Stimulated activated CD4-positive, alpha-beta T cell treated with anti-CD3 and anti-CD28 coated beads, Interleukin-12 subunit alpha, Interleukin-12 subunit beta, amount 100 ng/mL, for 4 hours (primary cell): ENCODE measurements at regions not wholly inside any gene's neighbourhood (a gene's known extent, or its start where the extent isn't known, plus 50 kb on each side); places are given as distances from the start of the nearest gene placed in this dataset.

Experiments used
- DNase-seq: peaks from one replicate; pipeline ENCODE4 v3.0.0-alpha.2; 2020

DNA sequence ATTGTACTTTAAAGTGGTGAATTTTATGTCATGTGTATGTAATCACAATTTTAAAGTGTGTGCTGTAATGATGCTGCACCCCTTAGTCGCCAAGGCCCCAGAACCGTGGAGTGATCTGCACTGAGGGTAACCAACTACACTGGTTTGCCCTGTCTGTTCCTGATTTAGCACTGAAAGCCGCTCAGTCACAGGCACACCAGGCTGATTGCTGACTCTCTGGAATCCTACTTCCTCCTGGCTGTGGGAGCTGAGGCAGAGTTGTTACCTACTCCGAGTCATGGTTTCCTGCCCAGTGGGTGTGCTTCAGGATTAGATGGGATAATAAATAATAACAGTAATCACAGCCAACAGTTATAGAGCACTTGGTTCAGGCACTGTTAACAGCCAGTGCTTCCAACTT is 645.4 kb downstream of the BCOR start:
- DNase-seq = no peak

DNA sequence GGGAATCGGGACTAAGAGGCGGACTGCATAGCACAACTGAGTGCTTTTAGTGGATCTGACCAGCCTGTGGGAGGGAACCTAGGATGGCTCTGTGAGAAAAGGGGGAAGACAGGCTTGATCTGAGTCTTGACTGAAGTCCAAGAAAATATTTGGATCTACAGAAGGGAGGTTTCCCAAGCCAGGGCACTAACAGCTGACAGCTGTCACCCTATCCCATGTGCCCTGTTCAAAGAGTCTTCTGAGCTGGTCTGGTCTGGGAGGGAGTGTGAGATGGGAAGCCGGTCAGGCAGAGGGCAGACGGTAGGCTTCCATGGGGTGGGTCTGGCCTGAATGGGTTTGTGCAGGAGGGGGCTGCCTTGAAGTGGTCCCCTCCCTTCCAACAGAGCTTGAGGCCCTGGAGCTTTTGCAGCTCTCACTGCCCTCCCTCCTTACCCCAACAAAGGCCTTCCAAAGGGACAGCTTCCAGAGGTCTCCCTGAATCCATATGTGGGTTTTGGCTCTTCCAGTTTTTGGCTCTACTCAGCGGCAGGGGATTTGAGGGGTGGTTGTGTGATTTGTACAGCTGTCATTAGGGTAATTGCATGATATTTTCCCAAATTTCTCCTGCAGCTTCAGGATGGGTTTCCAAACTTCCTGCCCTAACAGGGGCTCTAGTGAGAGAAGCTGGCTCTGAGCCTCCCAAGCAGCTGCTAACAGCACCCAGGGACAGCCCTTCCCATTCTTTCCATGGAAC is 643.7 kb downstream of the BCOR start:
- no peak for DNase-seq

DNA sequence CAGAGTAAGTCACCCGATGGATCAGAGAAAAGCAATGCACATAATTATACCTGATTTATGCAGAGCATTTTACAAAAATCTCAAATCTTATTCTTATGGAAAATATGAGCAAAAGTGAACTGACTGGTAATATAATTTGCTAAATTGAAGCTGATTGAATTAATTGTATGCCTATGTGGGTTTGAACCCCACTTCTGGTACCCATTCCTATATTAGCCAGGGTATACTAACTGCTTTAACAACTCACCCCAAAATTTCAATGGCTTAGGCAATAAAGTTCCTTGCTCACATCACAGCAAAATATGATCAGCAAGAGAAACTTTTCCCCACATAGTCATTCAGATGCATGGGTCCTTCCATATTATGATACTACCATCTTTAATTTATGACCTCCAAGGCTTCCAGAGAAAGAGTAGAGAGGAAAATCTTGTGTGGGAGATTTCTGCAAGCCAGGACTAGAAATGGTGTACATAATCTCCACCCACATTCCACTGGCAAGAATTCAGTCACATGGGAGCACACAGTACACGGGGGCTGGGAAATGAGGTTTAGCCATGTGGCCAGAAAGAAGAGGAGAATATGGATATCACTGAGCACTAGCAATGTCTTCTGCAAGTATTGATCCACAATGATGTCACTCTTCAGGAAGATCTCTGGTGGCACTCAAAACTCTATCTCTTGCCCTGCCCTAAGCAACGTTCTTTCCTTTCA is 640.7 kb downstream of the BCOR start:
- no peak for DNase-seq

DNA sequence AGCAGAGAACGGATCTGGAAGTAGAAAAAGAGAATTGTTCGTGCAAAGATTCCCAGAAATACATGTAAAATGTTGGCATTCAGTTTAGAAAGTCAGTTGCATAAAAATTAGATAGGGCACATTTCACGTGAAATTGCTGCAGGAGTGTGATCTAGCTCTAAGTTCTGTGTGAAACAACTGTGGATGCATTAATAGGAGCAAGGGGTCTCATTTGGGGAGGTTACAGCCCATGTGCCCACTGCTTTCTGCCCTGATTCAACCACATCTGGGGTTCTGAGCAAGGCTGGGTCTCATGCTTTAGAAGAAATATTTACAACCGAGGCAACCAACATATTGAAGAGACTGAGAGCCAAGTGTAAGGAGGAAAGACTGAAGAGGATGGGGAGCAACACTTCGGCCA is 639.0 kb downstream of the BCOR start:
- DNase-seq = no peak

DNA sequence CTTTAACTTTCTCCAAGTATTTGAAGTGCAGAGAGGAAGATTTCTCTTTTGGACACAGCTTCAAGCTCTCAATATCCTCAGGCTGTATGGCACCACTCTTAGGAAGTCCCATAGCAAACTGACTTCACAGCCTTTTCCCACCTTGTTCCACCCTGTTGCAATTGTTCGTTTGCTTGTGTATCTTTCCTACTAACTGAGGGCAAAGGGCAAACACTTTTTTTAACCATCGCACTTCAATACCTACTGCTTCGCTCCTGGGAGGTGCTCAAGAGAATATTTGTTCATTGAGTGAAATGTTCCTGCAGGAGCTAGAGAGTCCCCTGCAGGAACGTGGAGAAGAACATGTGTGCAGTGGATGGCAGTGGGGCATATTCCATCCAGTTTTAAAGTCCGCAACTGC is 638.6 kb downstream of the BCOR start:
- DNase-seq = no peak

DNA sequence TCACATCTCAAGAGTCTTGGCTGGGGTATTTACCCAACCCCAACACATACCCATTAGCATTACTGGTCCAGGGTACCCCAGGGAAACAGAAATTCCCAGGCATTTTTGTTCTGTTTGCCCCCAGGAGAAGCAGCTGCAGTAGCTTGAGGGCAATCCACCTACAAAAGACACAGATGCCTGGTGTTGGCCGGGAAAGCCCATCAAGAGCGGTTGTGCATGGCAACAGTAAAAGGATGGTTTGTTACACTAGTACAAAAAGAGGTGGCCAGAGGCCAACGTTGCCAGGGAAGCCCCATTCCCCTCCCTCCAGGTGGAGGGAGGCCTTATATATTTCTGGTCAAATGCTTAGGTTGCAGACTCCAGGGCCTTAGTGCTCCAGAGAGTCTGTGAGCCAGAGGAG is 637.8 kb downstream of the BCOR start:
- no peak for DNase-seq

DNA sequence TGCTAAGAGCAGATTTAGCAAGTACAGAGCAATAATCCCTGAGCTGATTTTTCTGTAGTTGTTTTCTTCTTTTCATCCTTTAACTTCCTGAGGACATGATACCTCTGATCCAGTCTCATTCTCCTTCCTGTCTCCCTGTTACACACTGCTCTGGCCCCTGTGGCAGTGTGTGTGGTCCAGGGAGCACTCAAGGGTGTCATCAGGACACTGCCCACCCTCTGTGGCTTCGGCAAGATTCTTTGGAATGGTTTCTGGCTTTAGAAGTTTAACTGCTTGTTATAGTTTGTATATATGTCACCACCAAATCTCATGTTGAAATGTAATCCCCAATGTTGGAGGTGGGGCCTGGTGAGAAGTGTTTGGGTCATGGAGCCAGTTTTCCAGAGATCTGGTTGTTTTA is 637.3 kb downstream of the BCOR start:
- DNase-seq = no peak

DNA sequence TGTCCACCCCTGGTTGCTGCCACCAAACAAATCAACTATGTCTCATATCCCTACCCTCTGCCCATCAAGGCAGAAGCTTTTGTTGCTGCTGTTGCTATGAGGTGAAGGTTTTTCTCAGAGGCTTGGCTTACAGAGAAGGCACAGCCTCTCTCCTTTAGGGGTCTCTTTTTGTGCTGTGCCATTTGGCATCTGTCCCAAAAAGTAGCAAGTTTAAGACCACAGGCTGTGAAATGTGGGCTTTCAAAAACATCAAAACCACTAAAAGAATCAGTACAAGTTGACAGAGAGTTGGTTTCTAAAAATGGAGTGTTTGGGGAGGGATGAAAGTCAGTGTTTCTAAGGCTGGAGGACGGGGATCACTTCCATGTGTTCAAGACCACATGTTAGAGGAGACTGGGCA is 634.9 kb downstream of the BCOR start:
- DNase-seq = no peak

DNA sequence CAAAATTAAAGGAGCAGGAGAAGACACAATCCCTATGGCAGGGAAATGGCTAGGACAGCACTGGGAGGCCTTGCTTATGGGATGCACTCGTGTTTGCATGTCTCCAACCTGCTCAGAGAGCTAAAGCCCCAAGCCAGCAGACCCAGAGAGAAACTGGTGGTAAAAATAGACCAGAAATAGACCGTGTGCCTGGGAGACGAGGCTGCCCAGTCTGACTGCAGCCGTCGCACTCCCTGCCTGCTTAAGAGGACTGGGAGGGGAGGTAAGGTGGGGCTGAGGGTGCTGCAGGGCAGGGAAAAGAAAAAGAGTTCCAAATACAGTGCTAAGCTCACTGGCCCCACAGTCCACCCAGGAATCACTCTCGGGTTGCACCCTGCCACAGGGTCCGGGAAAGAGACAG is 633.5 kb downstream of the BCOR start:
- no peak for DNase-seq

DNA sequence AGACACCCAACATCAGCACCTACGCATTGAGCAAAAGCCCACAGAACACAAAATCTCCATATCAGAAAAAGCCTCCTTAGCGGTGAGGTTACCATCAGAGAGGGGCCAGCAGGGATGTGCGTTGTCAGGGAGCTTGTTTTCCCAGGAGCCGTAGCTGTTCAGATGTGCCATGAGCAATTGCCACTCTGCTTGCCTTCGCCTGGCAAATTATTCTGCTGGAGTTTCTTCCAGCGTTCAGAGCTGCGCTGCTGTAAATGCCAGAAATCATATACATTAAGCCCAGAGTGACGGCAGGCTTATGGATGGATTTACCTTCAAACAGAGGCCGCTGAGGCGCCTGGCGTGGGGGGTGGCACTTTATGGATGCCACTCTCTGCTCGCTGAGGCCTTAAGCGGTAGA is 632.3 kb downstream of the BCOR start:
- DNase-seq = no peak

DNA sequence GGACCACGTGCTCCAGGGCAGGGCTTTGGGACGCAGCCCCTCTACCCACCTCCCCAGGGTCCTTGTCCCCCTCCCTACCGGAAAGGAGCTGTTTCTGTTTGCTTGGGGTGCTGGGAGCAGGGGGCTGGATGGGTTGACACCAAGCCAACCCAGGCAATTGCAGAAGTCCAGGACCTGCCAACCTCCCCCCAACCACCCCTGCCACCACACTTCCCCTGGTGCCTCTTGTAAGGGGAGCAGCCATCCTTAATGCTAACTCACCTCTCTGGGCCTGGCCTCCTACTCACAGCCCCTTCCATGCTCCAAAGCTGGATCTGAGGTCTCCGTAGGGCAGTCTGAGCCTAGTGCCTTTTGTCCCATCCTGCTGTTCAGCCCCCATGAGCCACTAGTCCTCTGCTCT is 631.9 kb downstream of the BCOR start:
- DNase-seq = no peak

DNA sequence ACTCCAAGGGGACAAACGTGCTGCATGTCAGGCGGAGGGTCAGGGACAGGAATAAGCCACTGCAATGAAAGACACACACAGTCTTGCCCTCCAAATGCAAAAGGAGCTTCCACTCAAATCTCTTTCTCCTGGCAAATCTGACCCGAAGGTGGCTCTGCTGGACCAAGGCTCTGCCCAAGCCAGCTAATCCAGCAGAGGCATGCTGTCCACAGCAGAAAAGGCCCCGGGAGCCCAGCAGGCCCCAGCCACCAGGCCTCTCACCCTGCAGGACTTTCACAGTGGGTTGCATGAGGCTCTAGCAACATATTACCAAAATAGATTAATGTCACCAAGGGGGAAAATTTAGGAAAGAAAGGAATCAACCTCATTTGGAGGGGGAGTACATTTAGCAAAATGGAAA is 628.6 kb downstream of the BCOR start:
- no peak for DNase-seq

DNA sequence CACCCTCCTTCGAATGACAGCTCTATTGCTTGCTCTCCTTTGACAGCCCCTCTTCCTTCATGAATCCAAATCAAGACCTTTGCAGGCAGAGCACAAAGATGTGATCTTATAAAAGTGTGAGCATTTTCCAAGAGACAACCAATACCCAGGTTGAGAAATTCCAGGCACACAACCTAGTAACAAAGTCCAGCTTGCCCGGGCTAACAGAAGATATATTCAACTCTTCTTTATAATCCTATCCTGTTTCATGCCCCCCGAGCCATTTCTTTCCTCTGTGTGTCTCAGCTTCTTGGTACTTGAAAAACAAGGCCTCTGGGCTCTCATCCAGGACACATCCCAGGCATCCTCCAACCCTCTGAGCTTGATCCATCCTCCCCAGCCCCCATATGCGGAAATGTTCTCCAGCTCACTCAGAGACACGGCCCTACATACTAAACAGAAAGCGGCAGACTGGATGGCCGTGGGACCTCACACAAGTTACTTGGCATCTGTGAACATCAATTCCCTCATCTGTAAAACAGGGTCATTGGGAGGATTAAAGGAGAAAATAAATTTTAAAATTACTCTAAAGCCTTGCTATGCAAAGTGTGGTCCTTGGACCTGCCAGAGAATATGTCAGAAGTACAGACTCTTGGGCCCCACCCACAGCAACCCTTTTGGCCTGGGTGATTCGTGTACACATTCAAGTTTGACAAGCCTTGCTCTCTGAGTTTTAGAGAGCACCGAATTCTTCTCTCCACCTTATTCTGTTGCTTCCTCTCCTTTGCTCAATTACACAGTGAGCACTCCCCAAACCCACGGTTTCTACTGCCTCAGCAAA is 627.0 kb downstream of the BCOR start:
- DNase-seq = no peak

DNA sequence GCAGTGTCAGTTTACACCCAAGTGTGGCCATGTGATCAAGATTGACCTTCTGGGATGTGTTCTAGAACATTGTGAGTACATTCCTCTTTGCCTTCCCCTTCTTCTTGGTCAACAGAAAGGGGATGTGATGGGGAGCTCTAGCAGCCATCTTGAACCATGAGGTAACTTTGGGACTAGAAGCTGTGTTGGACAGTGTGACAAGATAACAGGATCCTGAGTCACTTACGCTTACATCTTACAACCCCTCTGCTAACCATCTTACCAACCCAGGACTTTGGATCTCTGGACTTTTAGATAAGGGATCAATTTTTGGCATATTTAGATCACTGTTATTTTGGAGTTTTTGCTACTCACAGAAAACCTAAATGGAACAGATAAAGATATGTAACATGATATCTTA is 625.6 kb downstream of the BCOR start:
- DNase-seq = no peak

DNA sequence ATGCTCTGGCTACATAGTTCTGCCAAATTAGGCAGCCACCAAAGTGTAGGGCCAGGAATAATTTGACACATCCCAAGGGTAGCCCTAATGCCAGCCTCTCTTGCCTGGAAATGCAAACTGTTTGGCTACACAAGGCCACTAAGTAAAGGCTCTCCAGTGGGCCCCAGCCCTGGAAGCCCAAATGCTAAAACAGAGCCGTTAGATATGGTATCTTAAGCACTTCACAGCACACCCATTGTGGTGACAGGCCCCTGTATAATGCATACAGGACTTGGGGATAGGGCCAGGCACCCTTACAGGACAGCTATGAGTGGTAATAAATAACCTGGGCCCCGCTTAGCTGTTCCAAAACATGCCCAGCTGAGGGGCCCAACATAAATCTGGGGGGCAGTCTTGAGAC is 623.9 kb downstream of the BCOR start:
- DNase-seq = no peak

DNA sequence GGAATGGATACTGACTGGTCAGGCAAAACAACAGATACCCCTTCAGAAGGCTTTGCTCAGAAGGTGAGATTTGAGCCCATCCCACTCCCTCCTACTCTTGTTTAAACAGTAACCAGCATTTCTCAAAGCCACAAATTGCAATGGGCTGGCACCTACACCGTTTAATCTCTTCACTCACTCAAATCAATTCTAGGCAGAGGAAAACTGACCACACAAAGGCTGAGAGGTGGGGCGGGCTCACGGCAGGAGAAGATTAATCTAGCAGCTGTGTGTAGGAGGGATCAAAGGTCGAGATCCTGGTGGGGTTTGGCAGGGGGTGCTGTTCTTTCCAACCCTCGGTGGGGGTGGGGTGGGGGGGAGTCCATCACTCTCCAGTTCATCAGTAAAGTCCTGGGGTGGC is 622.4 kb downstream of the BCOR start:
- DNase-seq = no peak

DNA sequence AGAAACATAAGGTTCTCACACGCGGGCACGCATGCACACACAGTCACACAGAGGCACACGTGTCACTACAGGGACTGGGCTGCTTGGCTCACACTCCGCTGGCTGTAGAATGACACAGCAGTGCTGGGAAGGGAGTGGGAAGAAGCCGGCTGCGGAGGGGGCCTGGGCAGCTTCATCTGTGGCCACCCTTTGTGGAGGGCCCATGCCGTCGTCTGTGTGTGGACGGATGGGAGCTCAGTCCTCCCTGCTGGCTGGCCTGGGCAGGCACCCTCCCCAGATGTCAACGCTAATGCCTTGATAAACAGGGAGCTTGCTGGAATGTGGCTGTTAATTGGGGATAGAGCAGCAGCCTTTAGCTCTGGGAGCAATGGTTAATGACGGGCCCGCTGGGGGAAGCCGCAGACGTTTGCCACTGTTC is 621.1 kb downstream of the BCOR start:
- DNase-seq = no peak

DNA sequence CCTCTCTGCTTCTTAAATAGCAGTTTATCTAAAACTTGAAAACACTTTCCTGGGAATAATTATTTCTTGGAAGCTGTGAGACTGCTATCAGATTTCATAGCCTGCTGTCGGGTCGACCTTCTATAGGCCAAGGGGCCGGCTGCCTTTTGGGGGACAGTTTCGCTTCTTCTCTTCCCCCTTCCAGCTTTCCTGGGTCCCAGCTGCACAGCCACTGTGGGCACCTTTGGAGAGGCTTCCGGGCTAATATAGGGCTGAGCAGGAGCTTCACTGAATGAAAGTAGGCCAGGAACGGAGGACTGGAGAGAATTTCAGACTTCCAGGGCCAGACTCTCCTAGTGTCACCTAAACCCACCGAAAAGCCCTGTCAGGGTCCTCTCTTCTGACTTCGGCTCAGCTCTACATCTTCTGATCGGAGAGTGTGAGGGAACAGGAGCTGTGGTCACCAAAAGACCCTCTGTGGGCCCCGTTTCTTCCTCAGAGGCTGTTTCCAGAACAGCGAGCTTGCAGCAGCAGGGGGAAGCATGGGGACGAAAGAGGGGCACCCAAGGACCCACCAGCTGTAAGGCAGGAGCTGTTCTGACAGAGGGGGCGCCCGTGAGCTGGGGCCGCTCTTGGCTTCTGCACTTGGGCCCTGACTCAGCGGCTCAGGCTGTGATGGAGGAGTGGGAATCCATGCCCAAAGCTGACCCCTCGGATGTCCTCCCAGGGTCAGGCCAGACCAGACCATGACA is 620.6 kb downstream of the BCOR start:
- DNase-seq = no peak

DNA sequence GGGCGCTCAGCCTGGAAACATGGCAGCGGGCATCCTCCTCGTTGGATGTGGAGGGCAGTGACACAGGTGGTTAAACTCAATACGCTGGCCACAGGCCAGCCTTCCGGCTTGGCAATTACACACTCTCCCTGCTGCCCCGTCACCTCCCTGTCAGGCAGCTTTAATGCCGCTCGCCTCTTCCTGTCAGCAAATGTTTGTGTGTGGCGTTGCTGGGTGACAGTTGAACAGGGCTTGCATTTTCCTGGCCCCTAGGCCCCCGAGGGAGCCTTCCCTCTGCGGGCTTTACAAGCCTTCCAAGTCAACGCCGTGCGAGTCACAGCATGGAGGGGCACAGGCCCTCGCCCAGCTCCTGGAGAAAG is 620.0 kb downstream of the BCOR start:
- DNase-seq = no peak

DNA sequence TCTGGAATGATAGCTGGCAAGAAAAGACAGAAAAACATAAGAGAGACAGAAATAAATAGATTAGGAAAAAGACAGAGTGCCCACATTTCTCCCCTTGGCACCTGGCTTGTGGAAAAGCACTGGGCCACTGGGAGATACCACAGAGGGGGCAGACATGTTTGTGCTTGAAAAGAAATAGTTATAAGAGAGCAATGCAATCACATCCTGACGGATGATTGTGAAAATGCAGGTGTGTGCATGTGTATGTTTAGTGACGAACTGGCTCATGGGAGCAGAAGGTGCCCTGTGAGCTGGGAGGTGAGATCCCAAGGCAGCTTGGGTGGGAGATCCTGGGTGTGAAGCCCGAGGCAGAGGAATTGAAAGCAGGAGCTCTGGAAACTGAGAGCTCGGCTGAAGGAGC is 617.9 kb downstream of the BCOR start:
- no peak for DNase-seq

DNA sequence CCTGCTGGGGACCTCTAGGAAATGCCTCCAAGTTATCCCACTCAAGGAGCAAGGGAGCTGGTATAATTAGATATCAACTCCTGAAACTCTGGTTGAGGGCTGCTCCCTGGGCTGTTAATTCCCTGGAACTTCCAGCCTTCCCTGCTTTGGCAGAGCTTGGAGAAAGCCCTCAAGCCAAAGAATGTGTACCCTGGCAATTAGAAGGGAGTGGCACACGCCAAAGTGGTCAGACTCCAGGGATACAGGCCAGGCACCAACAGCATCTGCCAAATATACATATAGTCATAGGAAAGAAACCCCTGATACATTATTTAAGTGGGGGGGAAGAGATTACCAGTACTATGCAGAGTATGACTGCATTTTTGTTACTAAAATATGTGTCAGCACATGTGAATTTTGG is 616.8 kb downstream of the BCOR start:
- no peak for DNase-seq

DNA sequence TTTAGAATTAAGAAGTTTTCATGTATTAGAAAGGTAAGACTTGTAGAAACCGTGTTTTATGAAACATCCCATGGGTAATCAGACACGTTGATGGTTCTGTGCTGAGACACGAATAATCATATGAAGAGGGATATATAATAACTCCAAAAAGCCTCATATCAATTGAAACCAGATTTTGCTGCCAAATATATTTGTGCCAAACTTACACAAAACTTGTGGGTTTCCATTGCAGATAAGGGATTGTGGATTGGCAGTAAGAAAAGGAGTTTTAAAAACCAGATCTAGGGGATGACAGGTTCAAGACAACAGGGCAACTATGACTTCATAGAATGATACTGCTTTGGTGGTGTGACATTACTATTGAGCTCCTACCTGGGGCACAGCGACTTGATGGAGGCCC is 616.1 kb downstream of the BCOR start:
- no peak for DNase-seq
